Endothelial cell of umbilical vein (primary cell): ENCODE measurements at regions not wholly inside any gene's neighbourhood (a gene's known extent, or its start where the extent isn't known, plus 50 kb on each side); places are given as distances from the start of the nearest gene placed in this dataset.

Experiments used
- BruUV-seq: library from RNA; stranded (reverse); fragments of 400-500 nt; replicated peaks from 2 replicates; lab custom pipeline; 2021; lab: Mats Ljungman, UMichigan
- CTCF ChIA-PET: fragments of 300-600, 350-600 bp; sonication (Branson Sonifier 250); formaldehyde crosslinking; loops from one replicate; lab custom pipeline; 2021; ENCODE audit warnings: antibody characterized with exemption, inconsistent platforms; lab: Charles Lee
- POLR2A ChIA-PET: fragments of 300-600, 350-600 bp; sonication (Branson Sonifier 250); formaldehyde crosslinking; loops from one replicate; lab custom pipeline; 2021; ENCODE audit warnings: antibody characterized with exemption, inconsistent platforms; lab: Charles Lee
- DNase-seq: peaks from one replicate; pipeline ENCODE4 v3.0.0-alpha.2; 2011; ENCODE audit warnings: low read depth, low spot score
- FAIRE-seq: peaks from 2 replicates; lab custom pipeline; 2011; peaks lifted over from hg19 to GRCh38; lab: Jason Lieb, UNC
- H2AFZ ChIP-seq: 2 replicates; pipeline ENCODE4 v1.6.0; 2012; ENCODE audit warnings: low read depth, low read length, control low read depth, inconsistent platforms
- H3K27ac ChIP-seq: 2 replicates; pipeline ENCODE4 v1.5.1; 2011; ENCODE audit warnings: low read depth, mild to moderate bottlenecking, control low read depth, low read length, moderate library complexity; ENCODE audit not compliant: insufficient read depth
- H3K27me3 ChIP-seq, 2 experiments: 2 replicates each; pipeline versions ENCODE4 v1.6.0 to v1.6.1; 2011; ENCODE audit warnings: low read length in 2 of 2, mixed read lengths in 1 of 2; ENCODE audit not compliant: control insufficient read depth in 2 of 2, insufficient read depth in 2 of 2
- H3K36me3 ChIP-seq, 2 experiments: 2 replicates in 1 of 2; 3 replicates in 1 of 2; pipeline ENCODE4 v1.5.1; 2011; ENCODE audit warnings: low read length in 2 of 2, mild to moderate bottlenecking in 1 of 2, moderate library complexity in 1 of 2; ENCODE audit not compliant: control insufficient read depth in 2 of 2, insufficient read depth in 2 of 2; ENCODE audit errors: extremely low read depth in 1 of 2
- H3K4me1 ChIP-seq: 3 replicates; pipeline ENCODE4 v1.5.1; 2011; ENCODE audit warnings: mild to moderate bottlenecking, low read length; ENCODE audit not compliant: control insufficient read depth, insufficient read depth; ENCODE audit errors: extremely low read depth
- H3K4me2 ChIP-seq: 2 replicates; pipeline ENCODE4 v1.6.1; 2011; ENCODE audit warnings: low read length, control low read depth, mixed read lengths; ENCODE audit not compliant: insufficient read depth
- H3K4me3 ChIP-seq, 3 experiments: fragments of 200-600 bp in 1 of 3; sonication (generic), shearing (Covaris generic) in 1 of 3; replicated peaks in 1 of 3; 2 replicates each; pipeline ENCODE4 v1.5.1; 2011 to 2016; ENCODE audit warnings: control low read depth in 3 of 3, low read length in 3 of 3, mild to moderate bottlenecking in 2 of 3, inconsistent platforms in 1 of 3, low read depth in 1 of 3, moderate library complexity in 1 of 3; ENCODE audit not compliant: insufficient read depth in 1 of 3
- H3K79me2 ChIP-seq: 2 replicates; pipeline ENCODE4 v1.6.0; 2012; ENCODE audit warnings: low read length, inconsistent platforms; ENCODE audit not compliant: control insufficient read depth, insufficient read depth
- H3K9ac ChIP-seq: replicated peaks from 2 replicates; pipeline ENCODE3; 2011; ENCODE audit warnings: low read length, control low read depth; ENCODE audit not compliant: insufficient read depth; ENCODE audit errors: extremely low read depth
- H3K9me1 ChIP-seq: replicated peaks from 3 replicates; pipeline ENCODE4 v1.6.0; 2011; ENCODE audit warnings: mild to moderate bottlenecking, low read length; ENCODE audit not compliant: control insufficient read depth, insufficient read depth; ENCODE audit errors: extremely low read depth
- H3K9me3 ChIP-seq: replicated peaks from 2 replicates; pipeline ENCODE4 v1.5.1; 2012; ENCODE audit warnings: low read length, inconsistent platforms; ENCODE audit not compliant: control insufficient read depth, insufficient read depth
- H4K20me1 ChIP-seq: replicated peaks from 2 replicates; pipeline ENCODE3; 2011; ENCODE audit warnings: mild to moderate bottlenecking, low read length; ENCODE audit not compliant: control insufficient read depth, insufficient read depth; ENCODE audit errors: extremely low read depth
- CTCF ChIP-seq, 2 donors: IDR thresholded peaks; 1 replicate in 1 of 2; 2 replicates in 1 of 2; pipeline ENCODE4 v1.5.1; 2011; ENCODE audit warnings: low read length in 2 of 2, mild to moderate bottlenecking in 2 of 2, moderate library complexity in 2 of 2, control low read depth in 1 of 2, inconsistent platforms in 1 of 2, low read depth in 1 of 2; ENCODE audit not compliant: insufficient read depth in 1 of 2; ENCODE audit errors: extremely low read depth in 1 of 2
- EZH2 ChIP-seq: IDR thresholded peaks from 2 replicates; pipeline ENCODE4 v1.6.1; 2012; ENCODE audit warnings: borderline replicate concordance, low read depth, mild to moderate bottlenecking, moderate library complexity, low read length, inconsistent platforms; ENCODE audit not compliant: severe bottlenecking
- FOS ChIP-seq: IDR thresholded peaks from 2 replicates; pipeline ENCODE4 v1.6.1; 2011; ENCODE audit warnings: mild to moderate bottlenecking, low read length, moderate library complexity, borderline replicate concordance; ENCODE audit not compliant: insufficient read depth
- GATA2 ChIP-seq: IDR thresholded peaks from 2 replicates; pipeline ENCODE4 v1.7.0; 2011; ENCODE audit warnings: low read depth, mild to moderate bottlenecking, moderate library complexity, mixed read lengths, low read length; ENCODE audit not compliant: insufficient read length, insufficient read depth
- JUN ChIP-seq: IDR thresholded peaks from 2 replicates; pipeline ENCODE4 v1.6.1; 2011; ENCODE audit warnings: borderline replicate concordance, low read depth; ENCODE audit not compliant: insufficient read length, insufficient read depth
- MYC ChIP-seq: IDR thresholded peaks from one replicate; pipeline ENCODE4 v1.6.1; 2011; ENCODE audit warnings: mild to moderate bottlenecking, low read depth, low read length
- POLR2A ChIP-seq: IDR thresholded peaks from 2 replicates; pipeline ENCODE4 v1.6.1; 2012; ENCODE audit warnings: low read depth, mild to moderate bottlenecking, control low read depth, low read length
- POLR2AphosphoS5 ChIP-seq: IDR thresholded peaks from 2 replicates; pipeline ENCODE4 v1.6.1; 2012; ENCODE audit warnings: low read depth, mild to moderate bottlenecking, control low read depth, low read length, moderate library complexity; ENCODE audit not compliant: insufficient read depth
- dilution Hi-C: fragments of 300-500 bp; cut with MboI; formaldehyde crosslinking; loops from one replicate; pipeline ENCODE4 v1.15.0; 2019; ENCODE audit warnings: low sequenced_read_pairs; ENCODE audit not compliant: extremely low pct_ligation_motif_present
- intact Hi-C: fragments of 100-400 bp; cut with micrococcal nuclease; formaldehyde crosslinking; loops from one replicate; pipeline ENCODE4 v1.10.0; 2022
- TF ChIP-seq, protein P1 (sequence below): IDR thresholded peaks from 2 replicates; pipeline ENCODE4 v1.6.1; 2011; ENCODE audit not compliant: insufficient read depth, insufficient read length

DNA sequence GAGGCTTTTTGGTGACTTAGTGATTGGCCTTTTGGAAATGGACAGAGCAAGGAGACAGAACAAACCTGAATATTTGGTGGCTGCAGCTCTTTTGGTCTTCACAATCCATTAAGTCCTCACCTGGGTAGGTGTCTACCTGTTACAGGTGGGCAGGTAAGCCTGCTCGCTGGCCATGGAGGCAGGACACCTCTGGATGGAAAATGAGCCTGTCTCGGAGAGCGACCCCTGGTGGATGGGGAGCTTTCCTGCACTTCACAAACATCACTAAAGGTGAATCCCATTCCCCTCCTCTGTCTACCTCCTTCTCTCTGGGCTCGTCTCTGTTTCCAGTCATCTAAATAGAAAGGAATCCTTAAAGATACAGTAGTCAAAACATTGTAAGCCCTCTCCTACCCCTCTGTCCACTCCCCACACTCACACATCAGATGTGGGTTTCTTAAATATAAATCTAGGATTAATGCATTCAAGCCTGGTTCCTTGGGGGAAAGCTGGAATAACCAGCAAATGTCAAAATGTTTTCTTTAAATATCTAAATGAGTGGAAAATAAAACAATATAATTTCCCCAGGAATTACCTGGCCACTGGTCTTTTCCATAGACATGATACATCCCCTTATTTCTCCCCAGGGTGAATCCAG, 304.9 kb downstream of the CDH26 start:
- no peak overlapping the region for H2AFZ ChIP-seq
- H3K4me1 ChIP-seq, result no peaks in the 10 kb centered on the region
- no peak for DNase-seq
- ChIA-PET POLR2A (no interaction called here), CTCF (no interaction called here)
- dilution Hi-C loops (no loop called here), intact Hi-C loops (no loop called here)
- no peaks in the 10 kb centered on the region for H3K27me3 ChIP-seq
- BruUV-seq, result no TSS peak
- no peak overlapping the region for H3K4me3 ChIP-seq
- no peak overlapping the region for H3K27ac ChIP-seq
- no peaks in the 10 kb centered on the region for H3K36me3 ChIP-seq
- H3K9me1 ChIP-seq, result no peaks in the 10 kb centered on the region
- FAIRE-seq, result no peak
- peaks cover 6% of the 10 kb centered on the region for H3K9me3 ChIP-seq
- H3K4me2 ChIP-seq, result no peak overlapping the region
- no peaks in the 10 kb centered on the region for H3K79me2 ChIP-seq
- peak in 1 of 2 donors; percentile 10 for TF ChIP-seq CTCF (IDR thresholded peaks at IDR 0.05; ENCODE audit: extremely low read depth in 1 of 2, insufficient read depth in 1 of 2, low read depth in 1 of 2, low read length in 2 of 2)
- no peak for TF ChIP-seq GATA2
- no peaks in the 10 kb centered on the region for H4K20me1 ChIP-seq
- no peak overlapping the region for H3K9ac ChIP-seq

GRCh38 chr20:60263725-60264709, 305.8 kb downstream of the CDH26 start:
- Histone ChIP-seq H3K9me3 (peaks cover 6% of the 10 kb centered on the region), H4K20me1 (no peaks in the 10 kb centered on the region), H2AFZ (no peak overlapping the region), H3K27me3 (no peaks in the 10 kb centered on the region), H3K9ac (no peak overlapping the region), H3K36me3 (no peaks in the 10 kb centered on the region), H3K79me2 (no peaks in the 10 kb centered on the region), H3K9me1 (no peaks in the 10 kb centered on the region), H3K4me2 (no peak overlapping the region), H3K27ac (no peak overlapping the region), H3K4me1 (no peaks in the 10 kb centered on the region), H3K4me3 (no peak overlapping the region)
- FAIRE-seq, result no peak
- BruUV-seq, result no TSS peak
- ChIA-PET CTCF (no interaction called here), POLR2A (no interaction called here)
- intact Hi-C loops, result no loop called here
- TF ChIP-seq, protein P1, sequence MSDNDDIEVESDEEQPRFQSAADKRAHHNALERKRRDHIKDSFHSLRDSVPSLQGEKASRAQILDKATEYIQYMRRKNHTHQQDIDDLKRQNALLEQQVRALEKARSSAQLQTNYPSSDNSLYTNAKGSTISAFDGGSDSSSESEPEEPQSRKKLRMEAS, result no peak
- TF ChIP-seq JUN, result no peak
- TF ChIP-seq EZH2, result no peak
- no peak for TF ChIP-seq FOS
- TF ChIP-seq GATA2, result no peak
- TF ChIP-seq MYC, result no peak
- no peak for TF ChIP-seq POLR2AphosphoS5
- no peak for TF ChIP-seq CTCF (IDR thresholded peaks at IDR 0.05; ENCODE audit: extremely low read depth in 1 of 2, insufficient read depth in 1 of 2, low read depth in 1 of 2, low read length in 2 of 2)
- TF ChIP-seq POLR2A, result no peak
- dilution Hi-C loops, result no loop called here
- DNase-seq, result no peak
